Ishikawa (cell line): ENCODE measurements at regions not wholly inside any gene's neighbourhood (a gene's known extent, or its start where the extent isn't known, plus 50 kb on each side); places are given as distances from the start of the nearest gene placed in this dataset.

Experiments used
- CEBPB ChIP-seq: IDR thresholded peaks from 2 replicates; pipeline ENCODE4 v1.6.1; 2012
- CREB1 ChIP-seq: IDR thresholded peaks from 2 replicates; pipeline ENCODE4 v1.6.1; 2012; ENCODE audit warnings: low read depth
- EGR1 ChIP-seq: IDR thresholded peaks from 2 replicates; pipeline ENCODE4 v1.6.1; 2012
- EP300 ChIP-seq: IDR thresholded peaks from 2 replicates; pipeline ENCODE4 v1.6.1; 2012; ENCODE audit warnings: borderline replicate concordance
- FOXM1 ChIP-seq: IDR thresholded peaks from 2 replicates; pipeline ENCODE4 v1.6.1; 2012; ENCODE audit warnings: low read depth, borderline replicate concordance
- NFIC ChIP-seq: IDR thresholded peaks from 2 replicates; pipeline ENCODE4 v1.6.1; 2012
- RAD21 ChIP-seq: IDR thresholded peaks from 2 replicates; pipeline ENCODE4 v1.6.1; 2012; ENCODE audit warnings: low read depth
- REST ChIP-seq: IDR thresholded peaks from 2 replicates; pipeline ENCODE4 v1.6.1; 2012; ENCODE audit warnings: low read depth, mild to moderate bottlenecking
- TAF1 ChIP-seq: IDR thresholded peaks from 2 replicates; pipeline ENCODE4 v1.6.1; 2012; ENCODE audit warnings: low read depth, mild to moderate bottlenecking
- TCF12 ChIP-seq: IDR thresholded peaks from 2 replicates; pipeline ENCODE4 v1.6.1; 2012; ENCODE audit warnings: low read depth
- TEAD4 ChIP-seq: IDR thresholded peaks from 2 replicates; pipeline ENCODE4 v1.6.1; 2012
- YY1 ChIP-seq: IDR thresholded peaks from 2 replicates; pipeline ENCODE4 v1.6.1; 2012; ENCODE audit warnings: low read depth
- ZBTB7A ChIP-seq: IDR thresholded peaks from 2 replicates; pipeline ENCODE4 v1.6.1; 2012; ENCODE audit warnings: low read depth
- TF ChIP-seq, protein P1 (sequence below): IDR thresholded peaks from 2 replicates; pipeline ENCODE4 v1.6.1; 2012
- TF ChIP-seq, protein P2 (sequence below): IDR thresholded peaks from 2 replicates; pipeline ENCODE4 v1.6.1; 2012

DNA sequence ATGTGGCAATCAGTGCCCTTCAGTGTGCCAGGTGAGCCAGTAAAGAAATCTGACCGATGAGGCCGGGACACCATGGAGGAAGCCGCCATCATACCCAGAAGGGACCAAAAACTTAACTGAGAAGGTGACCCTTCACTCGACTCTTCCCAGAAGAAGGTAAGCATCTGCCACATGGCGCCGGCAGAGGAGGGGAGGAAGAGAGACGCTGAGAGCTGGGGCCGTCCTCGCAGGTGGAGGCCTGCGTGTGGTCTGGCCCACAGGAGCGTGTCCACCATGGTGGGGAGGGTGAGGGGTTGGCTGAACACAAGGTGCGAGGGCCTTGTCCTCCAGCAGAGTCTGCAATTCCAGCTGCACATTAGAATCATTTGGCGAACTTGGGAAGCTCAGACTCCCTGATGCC is 513.1 kb upstream of the RAB6C start:
- TF ChIP-seq REST (no peak), RAD21 (no peak), EGR1 (no peak), NFIC (no peak), FOXM1 (no peak), YY1 (no peak), ZBTB7A (no peak), TEAD4 (no peak), CEBPB (no peak), TAF1 (no peak), EP300 (no peak), TCF12 (no peak), CREB1 (no peak)
- TF ChIP-seq, protein P1, sequence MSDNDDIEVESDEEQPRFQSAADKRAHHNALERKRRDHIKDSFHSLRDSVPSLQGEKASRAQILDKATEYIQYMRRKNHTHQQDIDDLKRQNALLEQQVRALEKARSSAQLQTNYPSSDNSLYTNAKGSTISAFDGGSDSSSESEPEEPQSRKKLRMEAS, result no peak
- TF ChIP-seq, protein P2, sequence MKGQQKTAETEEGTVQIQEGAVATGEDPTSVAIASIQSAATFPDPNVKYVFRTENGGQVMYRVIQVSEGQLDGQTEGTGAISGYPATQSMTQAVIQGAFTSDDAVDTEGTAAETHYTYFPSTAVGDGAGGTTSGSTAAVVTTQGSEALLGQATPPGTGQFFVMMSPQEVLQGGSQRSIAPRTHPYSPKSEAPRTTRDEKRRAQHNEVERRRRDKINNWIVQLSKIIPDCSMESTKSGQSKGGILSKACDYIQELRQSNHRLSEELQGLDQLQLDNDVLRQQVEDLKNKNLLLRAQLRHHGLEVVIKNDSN, result no peak

DNA sequence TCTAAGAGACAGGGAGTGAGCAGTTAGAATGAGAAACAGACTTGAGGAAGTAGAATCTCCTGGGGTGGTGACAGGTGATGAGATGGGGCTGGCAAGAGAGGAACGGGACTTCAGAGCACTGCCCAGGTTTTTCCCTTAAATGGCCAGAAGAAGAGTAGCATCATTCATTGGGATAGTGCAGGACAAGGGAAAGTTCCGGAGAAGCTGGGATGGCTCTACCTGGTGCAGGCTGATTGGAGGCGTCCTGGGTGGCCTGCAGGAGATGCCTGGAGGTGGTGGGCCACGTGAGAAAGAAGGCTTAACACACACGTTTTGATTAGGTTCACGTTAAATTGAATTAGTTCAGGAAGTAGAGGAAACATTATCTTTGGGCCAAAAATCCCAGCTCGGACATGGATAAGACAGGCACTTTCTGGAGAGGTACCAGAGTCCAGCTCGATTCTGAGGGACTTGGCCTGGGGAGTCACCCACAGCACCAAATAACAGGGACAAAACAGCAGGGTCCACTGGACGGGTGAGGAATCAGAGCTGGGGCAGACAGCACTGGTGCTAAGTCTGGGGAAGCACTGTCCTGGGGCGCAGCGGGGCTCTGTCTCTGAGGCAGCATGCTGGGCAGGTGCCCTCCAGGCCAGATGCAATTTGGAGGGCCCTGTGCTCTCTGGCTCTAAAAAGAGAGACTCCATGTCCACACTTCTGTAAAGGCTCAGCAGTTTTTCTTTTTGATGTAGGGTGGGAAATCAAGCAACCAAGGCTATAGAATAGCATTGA is 512.3 kb upstream of the RAB6C start:
- TF ChIP-seq TCF12 (no peak), RAD21 (no peak), ZBTB7A (no peak), YY1 (no peak), CEBPB (no peak), NFIC (no peak), FOXM1 (no peak), EP300 (no peak), TEAD4 (no peak), EGR1 (no peak)
- TF ChIP-seq, protein P1, result no peak
- TF ChIP-seq, protein P2, result no peak

DNA sequence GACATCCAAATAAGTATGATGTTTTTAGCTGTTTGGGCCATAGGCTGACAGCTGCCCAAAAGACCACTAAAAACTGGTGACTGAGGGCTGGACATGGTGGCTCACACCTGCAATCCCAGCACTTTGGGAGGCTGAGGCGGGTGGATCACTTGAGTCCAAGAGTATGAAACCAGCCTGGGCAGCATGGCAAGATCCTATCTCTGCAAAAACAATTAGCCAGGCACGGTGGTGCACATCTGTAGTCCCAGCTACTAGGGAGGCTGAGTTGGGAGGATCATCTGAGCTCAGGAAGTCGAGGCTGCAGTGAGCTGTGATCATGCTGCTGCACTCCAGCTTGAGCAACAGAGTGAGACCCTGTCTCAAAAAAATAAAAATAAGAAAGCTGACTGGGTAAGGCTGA is 511.5 kb upstream of the RAB6C start:
- no peak for TF ChIP-seq TEAD4
- TF ChIP-seq REST, result no peak
- no peak for TF ChIP-seq CEBPB
- TF ChIP-seq FOXM1, result no peak
- no peak for TF ChIP-seq EP300

- TF ChIP-seq YY1 (no peak), EGR1 (no peak), CEBPB (no peak)
Measured at GRCh38 chr2:129468879-129469278, 510.6 kb upstream of the RAB6C start.

GRCh38 chr2:129469389-129469788 is 510.1 kb upstream of the RAB6C start:
- TF ChIP-seq, protein P2, result no peak
- TF ChIP-seq REST, result no peak
- TF ChIP-seq, protein P1, result no peak
- TF ChIP-seq ZBTB7A, result no peak
- TF ChIP-seq CEBPB, result no peak
- TF ChIP-seq FOXM1, result no peak
- TF ChIP-seq RAD21, result no peak
- no peak for TF ChIP-seq YY1
- TF ChIP-seq TCF12, result no peak
- no peak for TF ChIP-seq TEAD4
